B cell (primary cell): ENCODE measurements at regions not wholly inside any gene's neighbourhood (a gene's known extent, or its start where the extent isn't known, plus 50 kb on each side); places are given as distances from the start of the nearest gene placed in this dataset.

Source experiments
- CTCF ChIP-seq: fragments of 200-600 bp; IDR thresholded peaks from one replicate; pipeline ENCODE4 v1.8.0; 2022; ENCODE audit warnings: antibody characterized with exemption, mild to moderate bottlenecking
- EZH2 ChIP-seq: IDR thresholded peaks from 2 replicates; pipeline ENCODE4 v1.6.1; 2012; ENCODE audit warnings: borderline replicate concordance, low read depth, mild to moderate bottlenecking, moderate library complexity, low read length; ENCODE audit not compliant: insufficient read depth, poor library complexity, severe bottlenecking

GRCh38 chr4:4595252-4595651 is 53.4 kb upstream of the STX18 start:
- TF ChIP-seq CTCF (no peak), EZH2 (no peak)
